ENCODE measurements at regions not wholly inside any gene's neighbourhood (a gene's known extent, or its start where the extent isn't known, plus 50 kb on each side); places are given as distances from the start of the nearest gene placed in this dataset.

DNA sequence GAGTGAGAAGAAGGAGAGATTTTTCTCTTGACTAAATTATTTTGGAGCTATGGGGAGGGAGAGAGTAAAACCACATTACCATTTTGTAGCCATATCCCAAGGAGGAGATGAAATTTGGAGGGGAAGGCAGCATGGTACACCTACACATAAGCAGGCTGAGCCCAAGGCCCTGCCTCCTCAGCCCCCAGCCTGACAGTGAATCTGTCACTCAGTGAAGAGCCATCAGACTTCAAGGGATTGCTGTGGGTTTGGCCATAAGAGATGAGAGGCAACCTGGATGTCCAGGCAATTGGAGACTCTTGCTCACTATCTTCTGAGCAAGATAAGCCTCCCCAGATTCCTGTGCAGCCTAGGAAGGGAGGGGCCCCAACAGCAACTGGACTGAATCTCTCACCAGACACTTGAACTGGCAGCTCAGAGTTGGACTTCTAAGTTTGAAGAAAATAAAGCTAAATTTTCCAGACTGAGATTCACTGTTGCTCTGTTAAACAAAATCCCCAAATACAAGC, 216.6 kb downstream of the SEMA6A start:
- no peak for TF ChIP-seq EZH2phosphoT487 (IDR thresholded peaks at IDR 0.05; ENCODE audit: low read depth, severe bottlenecking, unreplicated experiment)
- no peak for TF ChIP-seq CTCF (IDR thresholded peaks at IDR 0.05; ENCODE audit: poor library complexity)
